DND-41 (cell line): ENCODE measurements at regions not wholly inside any gene's neighbourhood (a gene's known extent, or its start where the extent isn't known, plus 50 kb on each side); places are given as distances from the start of the nearest gene placed in this dataset.

ENCODE experiments used
- ATAC-seq: fragments of 200-7000 bp; cut with Tn5 transposase; 3 replicates; pipeline ENCODE4 v1.9.1; 2021; ENCODE audit warnings: low read depth; ENCODE audit not compliant: insufficient read depth
- DNase-seq: peaks from one replicate; pipeline ENCODE4 v3.0.0-alpha.2; 2020
- H2AFZ ChIP-seq: 2 replicates; pipeline ENCODE4 v1.6.0; 2012; ENCODE audit warnings: low read depth, low read length
- H3K27ac ChIP-seq: 2 replicates; pipeline ENCODE4 v1.5.1; 2012; ENCODE audit warnings: low read length, inconsistent platforms
- H3K27me3 ChIP-seq: fragments of 200-600 bp; sonication (generic); 2 replicates; pipeline ENCODE4 v1.6.0; 2012; ENCODE audit warnings: low read length, mild to moderate bottlenecking, inconsistent platforms; ENCODE audit not compliant: insufficient read depth, poor library complexity
- H3K36me3 ChIP-seq: 2 replicates; pipeline ENCODE4 v1.5.1; 2012; ENCODE audit warnings: low read length, inconsistent platforms; ENCODE audit not compliant: insufficient read depth
- H3K4me1 ChIP-seq: 2 replicates; pipeline ENCODE4 v1.5.1; 2012; ENCODE audit warnings: mild to moderate bottlenecking, low read length; ENCODE audit not compliant: insufficient read depth
- H3K4me2 ChIP-seq: 2 replicates; pipeline ENCODE4 v1.6.0; 2012; ENCODE audit warnings: mild to moderate bottlenecking, moderate library complexity, low read length, inconsistent platforms; ENCODE audit not compliant: insufficient read depth
- H3K4me3 ChIP-seq, 2 experiments: fragments of 200-600 bp in 1 of 2; shearing (Covaris generic) in 1 of 2; 2 replicates each; pipeline ENCODE4 v1.5.1; 2012 to 2016; ENCODE audit warnings: inconsistent platforms in 2 of 2, low read length in 2 of 2, mild to moderate bottlenecking in 2 of 2, low read depth in 1 of 2, moderate library complexity in 1 of 2
- H3K79me2 ChIP-seq: 2 replicates; pipeline ENCODE4 v1.6.0; 2012; ENCODE audit warnings: low read length, inconsistent platforms; ENCODE audit not compliant: insufficient read depth
- H3K9ac ChIP-seq: 2 replicates; pipeline ENCODE4 v1.6.0; 2012; ENCODE audit warnings: low read depth, mild to moderate bottlenecking, inconsistent platforms, low read length, moderate library complexity
- H3K9me3 ChIP-seq: 2 replicates; pipeline ENCODE4 v1.5.1; 2012; ENCODE audit warnings: low read length, moderate library complexity, mild to moderate bottlenecking, inconsistent platforms; ENCODE audit not compliant: insufficient read depth, severe bottlenecking
- H4K20me1 ChIP-seq: 2 replicates; pipeline ENCODE4 v1.6.0; 2012; ENCODE audit warnings: low read length; ENCODE audit not compliant: insufficient read depth
- EZH2 ChIP-seq: IDR thresholded peaks from 3 replicates; pipeline ENCODE4 v1.6.1; 2012; ENCODE audit warnings: borderline replicate concordance, low read depth, mild to moderate bottlenecking, moderate library complexity, low read length, inconsistent platforms; ENCODE audit not compliant: severe bottlenecking
- TF ChIP-seq, protein P1 (sequence below): IDR thresholded peaks from 2 replicates; pipeline ENCODE4 v1.5.1; 2012; ENCODE audit warnings: borderline replicate concordance, low read length, moderate library complexity, mild to moderate bottlenecking; ENCODE audit not compliant: poor library complexity, severe bottlenecking; ENCODE audit errors: extremely low read depth

- Histone ChIP-seq H3K4me2 (no peak overlapping the region), H4K20me1 (no peaks in the 10 kb centered on the region), H3K9me3 (no peaks in the 10 kb centered on the region), H3K27me3 (no peaks in the 10 kb centered on the region), H3K27ac (no peak overlapping the region), H2AFZ (no peak overlapping the region), H3K79me2 (no peaks in the 10 kb centered on the region), H3K9ac (no peak overlapping the region), H3K4me3 (no peak overlapping the region), H3K36me3 (no peaks in the 10 kb centered on the region), H3K4me1 (no peaks in the 10 kb centered on the region)
- DNase-seq (no peak), ATAC-seq (no peak)
- TF ChIP-seq, protein P1, sequence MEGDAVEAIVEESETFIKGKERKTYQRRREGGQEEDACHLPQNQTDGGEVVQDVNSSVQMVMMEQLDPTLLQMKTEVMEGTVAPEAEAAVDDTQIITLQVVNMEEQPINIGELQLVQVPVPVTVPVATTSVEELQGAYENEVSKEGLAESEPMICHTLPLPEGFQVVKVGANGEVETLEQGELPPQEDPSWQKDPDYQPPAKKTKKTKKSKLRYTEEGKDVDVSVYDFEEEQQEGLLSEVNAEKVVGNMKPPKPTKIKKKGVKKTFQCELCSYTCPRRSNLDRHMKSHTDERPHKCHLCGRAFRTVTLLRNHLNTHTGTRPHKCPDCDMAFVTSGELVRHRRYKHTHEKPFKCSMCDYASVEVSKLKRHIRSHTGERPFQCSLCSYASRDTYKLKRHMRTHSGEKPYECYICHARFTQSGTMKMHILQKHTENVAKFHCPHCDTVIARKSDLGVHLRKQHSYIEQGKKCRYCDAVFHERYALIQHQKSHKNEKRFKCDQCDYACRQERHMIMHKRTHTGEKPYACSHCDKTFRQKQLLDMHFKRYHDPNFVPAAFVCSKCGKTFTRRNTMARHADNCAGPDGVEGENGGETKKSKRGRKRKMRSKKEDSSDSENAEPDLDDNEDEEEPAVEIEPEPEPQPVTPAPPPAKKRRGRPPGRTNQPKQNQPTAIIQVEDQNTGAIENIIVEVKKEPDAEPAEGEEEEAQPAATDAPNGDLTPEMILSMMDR: no peak
- no peak for TF ChIP-seq EZH2
These were observed 1179.1 kb downstream of the DTWD2 start for GRCh38 chr5:117809251-117809650.

DNA sequence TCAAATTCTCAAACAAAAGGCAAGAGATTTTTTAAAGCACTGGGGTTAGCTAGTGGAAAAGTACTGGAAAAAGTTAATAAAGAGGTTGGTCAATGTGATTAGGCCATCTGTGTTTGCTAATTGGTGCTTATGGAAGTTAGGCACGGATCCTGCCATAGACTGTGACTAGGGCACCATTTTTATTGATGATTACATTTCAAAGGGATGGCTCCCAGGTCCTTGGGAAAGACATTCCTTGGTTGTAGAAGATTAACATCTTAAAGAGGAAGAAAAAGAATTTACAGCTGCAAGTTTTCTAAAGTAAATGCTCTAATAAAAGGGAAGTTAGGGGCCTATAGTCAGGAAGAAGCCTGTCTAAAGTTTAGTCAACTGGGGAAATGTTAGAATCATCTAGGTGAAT is 1183.3 kb downstream of the DTWD2 start:
- no peak for DNase-seq
- Histone ChIP-seq H3K9ac (no peak overlapping the region), H3K36me3 (no peaks in the 10 kb centered on the region), H3K27ac (no peak overlapping the region), H2AFZ (no peak overlapping the region), H3K79me2 (no peaks in the 10 kb centered on the region), H3K27me3 (no peaks in the 10 kb centered on the region), H3K4me2 (no peak overlapping the region), H4K20me1 (no peaks in the 10 kb centered on the region), H3K9me3 (no peaks in the 10 kb centered on the region), H3K4me3 (no peak overlapping the region), H3K4me1 (no peaks in the 10 kb centered on the region)
- ATAC-seq: no peak
- no peak for TF ChIP-seq EZH2
- TF ChIP-seq, protein P1: no peak

DNA sequence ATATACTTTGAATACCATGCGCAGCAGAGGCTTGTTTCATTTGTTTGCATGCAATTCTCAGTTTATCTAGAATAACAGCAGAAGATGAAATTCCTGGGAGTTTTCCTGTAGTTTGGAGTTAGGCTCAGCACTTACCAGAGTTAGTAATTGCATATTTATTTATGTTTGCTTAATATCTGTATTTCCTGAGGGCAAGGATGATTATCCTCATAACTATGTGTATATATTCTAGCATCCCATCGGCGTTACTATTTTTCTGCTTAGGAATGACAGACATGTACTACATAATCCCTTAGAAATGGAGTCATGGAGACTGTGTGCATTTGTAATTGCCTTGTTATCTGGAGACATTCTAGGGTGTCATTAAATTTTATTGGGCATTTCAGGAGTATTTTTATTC is 1184.8 kb downstream of the DTWD2 start:
- no peak for ATAC-seq
- no peak for TF ChIP-seq EZH2
- TF ChIP-seq, protein P1: no peak
- Histone ChIP-seq H3K9me3 (no peaks in the 10 kb centered on the region), H3K79me2 (no peaks in the 10 kb centered on the region), H2AFZ (no peak overlapping the region), H4K20me1 (no peaks in the 10 kb centered on the region), H3K27ac (no peak overlapping the region), H3K4me2 (no peak overlapping the region), H3K9ac (no peak overlapping the region), H3K27me3 (no peaks in the 10 kb centered on the region), H3K4me1 (no peaks in the 10 kb centered on the region), H3K4me3 (no peak overlapping the region), H3K36me3 (no peaks in the 10 kb centered on the region)
- no peak for DNase-seq

GRCh38 chr5:117801583-117801982 is 1186.8 kb downstream of the DTWD2 start:
- no peaks in the 10 kb centered on the region for H3K79me2 ChIP-seq
- H2AFZ ChIP-seq: no peak overlapping the region
- H3K36me3 ChIP-seq: no peaks in the 10 kb centered on the region
- no peak for TF ChIP-seq EZH2
- TF ChIP-seq, protein P1: no peak
- no peak overlapping the region for H3K27ac ChIP-seq
- H3K9me3 ChIP-seq: no peaks in the 10 kb centered on the region
- H3K27me3 ChIP-seq: no peaks in the 10 kb centered on the region
- H3K4me2 ChIP-seq: no peak overlapping the region
- ATAC-seq (no peak), DNase-seq (no peak)
- no peak overlapping the region for H3K4me3 ChIP-seq
- no peak overlapping the region for H3K9ac ChIP-seq
- no peaks in the 10 kb centered on the region for H4K20me1 ChIP-seq
- no peaks in the 10 kb centered on the region for H3K4me1 ChIP-seq
